ENCODE measurements at regions not wholly inside any gene's neighbourhood (a gene's known extent, or its start where the extent isn't known, plus 50 kb on each side); places are given as distances from the start of the nearest gene placed in this dataset.

- no peaks in the 10 kb centered on the region for H3K79me2 ChIP-seq (ENCODE audit: insufficient read depth, low read length)
- Mint-ChIP-seq H3K4me3 (ENCODE audit: unreplicated experiment) (no peak overlapping the region), H3K27ac (ENCODE audit: unreplicated experiment) (peak overlapping the region; percentile 85), H3K36me3 (ENCODE audit: low read depth, unreplicated experiment) (no peaks in the 10 kb centered on the region), H3K4me1 (ENCODE audit: low read depth, unreplicated experiment) (peaks cover 8% of the 10 kb centered on the region), H3K9me3 (ENCODE audit: unreplicated experiment) (no peaks in the 10 kb centered on the region), H3K27me3 (ENCODE audit: low read depth, unreplicated experiment) (no peaks in the 10 kb centered on the region)
- no peaks in the 10 kb centered on the region for H4K20me1 ChIP-seq (ENCODE audit: insufficient read depth, low read length)
- H3K9ac ChIP-seq (ENCODE audit: low read length) = peak overlapping the region; percentile 38
- no peak overlapping the region for H3K4me3 ChIP-seq (ENCODE audit: insufficient read depth, low read depth, low read length)
- no peaks in the 10 kb centered on the region for H3K27me3 ChIP-seq (ENCODE audit: insufficient read depth, low read length)
- no peaks in the 10 kb centered on the region for H3K36me3 ChIP-seq (ENCODE audit: insufficient read depth, low read length)
- no peaks in the 10 kb centered on the region for H3K9me3 ChIP-seq (ENCODE audit: insufficient read depth, low read depth, low read length)
- TF ChIP-seq EZH2 (IDR thresholded peaks at IDR 0.05; ENCODE audit: insufficient read depth, low read length) (no peak), CTCF (IDR thresholded peaks at IDR 0.05; ENCODE audit: insufficient read depth, low read depth, low read length) (no peak)
- H3K4me2 ChIP-seq (ENCODE audit: low read length) = peak overlapping the region; percentile 63
- FAIRE-seq = peak; percentile 100
- no peak overlapping the region for H2AFZ ChIP-seq (ENCODE audit: low read depth, low read length)
- peak overlapping the region; percentile 76 for H3K27ac ChIP-seq (ENCODE audit: low read depth, low read length)
- H3K4me1 ChIP-seq (ENCODE audit: insufficient read depth, low read length) = peaks cover 13% of the 10 kb centered on the region
- peak; percentile 100 for DNase-seq (ENCODE audit: low read depth)
Observed at GRCh38 chr10:4704034-4704545, 121.9 kb upstream of the AKR1E2 start.

GRCh38 chr10:4701016-4701415 lies 125.0 kb upstream of the AKR1E2 start:
- DNase-seq (ENCODE audit: low read depth) (no peak), FAIRE-seq (no peak)
- H2AFZ ChIP-seq (ENCODE audit: low read depth, low read length) = no peak overlapping the region
- H3K27ac ChIP-seq (ENCODE audit: low read depth, low read length) = no peak overlapping the region
- H3K79me2 ChIP-seq (ENCODE audit: insufficient read depth, low read length) = no peaks in the 10 kb centered on the region
- no peaks in the 10 kb centered on the region for H3K9me3 ChIP-seq (ENCODE audit: insufficient read depth, low read depth, low read length)
- TF ChIP-seq EZH2 (IDR thresholded peaks at IDR 0.05; ENCODE audit: insufficient read depth, low read length) (no peak), CTCF (IDR thresholded peaks at IDR 0.05; ENCODE audit: insufficient read depth, low read depth, low read length) (no peak)
- Mint-ChIP-seq H3K36me3 (ENCODE audit: low read depth, unreplicated experiment) (no peaks in the 10 kb centered on the region), H3K4me3 (ENCODE audit: unreplicated experiment) (no peak overlapping the region), H3K27me3 (ENCODE audit: low read depth, unreplicated experiment) (no peaks in the 10 kb centered on the region), H3K4me1 (ENCODE audit: low read depth, unreplicated experiment) (peaks cover 8% of the 10 kb centered on the region), H3K9me3 (ENCODE audit: unreplicated experiment) (no peaks in the 10 kb centered on the region), H3K27ac (ENCODE audit: unreplicated experiment) (peak overlapping the region; percentile 7)
- H4K20me1 ChIP-seq (ENCODE audit: insufficient read depth, low read length) = no peaks in the 10 kb centered on the region
- H3K4me2 ChIP-seq (ENCODE audit: low read length) = no peak overlapping the region
- H3K4me1 ChIP-seq (ENCODE audit: insufficient read depth, low read length) = peaks cover 13% of the 10 kb centered on the region
- H3K4me3 ChIP-seq (ENCODE audit: insufficient read depth, low read depth, low read length) = no peak overlapping the region
- H3K9ac ChIP-seq (ENCODE audit: low read length) = no peak overlapping the region
- no peaks in the 10 kb centered on the region for H3K36me3 ChIP-seq (ENCODE audit: insufficient read depth, low read length)
- H3K27me3 ChIP-seq (ENCODE audit: insufficient read depth, low read length) = no peaks in the 10 kb centered on the region

GRCh38 chr10:4699950-4700730 lies 125.9 kb upstream of the AKR1E2 start:
- no peak for DNase-seq (ENCODE audit: low read depth)
- no peaks in the 10 kb centered on the region for H3K9me3 Mint-ChIP-seq (ENCODE audit: unreplicated experiment)
- no peak overlapping the region for H3K27ac ChIP-seq (ENCODE audit: low read depth, low read length)
- H3K36me3 ChIP-seq (ENCODE audit: insufficient read depth, low read length) = no peaks in the 10 kb centered on the region
- H3K4me3 ChIP-seq (ENCODE audit: insufficient read depth, low read depth, low read length) = no peak overlapping the region
- H3K79me2 ChIP-seq (ENCODE audit: insufficient read depth, low read length) = no peaks in the 10 kb centered on the region
- no peak overlapping the region for H3K4me2 ChIP-seq (ENCODE audit: low read length)
- no peak overlapping the region for H2AFZ ChIP-seq (ENCODE audit: low read depth, low read length)
- no peak overlapping the region for H3K9ac ChIP-seq (ENCODE audit: low read length)
- H3K27me3 Mint-ChIP-seq (ENCODE audit: low read depth, unreplicated experiment) = no peaks in the 10 kb centered on the region
- H3K4me1 Mint-ChIP-seq (ENCODE audit: low read depth, unreplicated experiment) = peaks cover 8% of the 10 kb centered on the region
- H3K4me1 ChIP-seq (ENCODE audit: insufficient read depth, low read length) = peaks cover 13% of the 10 kb centered on the region
- no peak for FAIRE-seq
- H3K27me3 ChIP-seq (ENCODE audit: insufficient read depth, low read length) = no peaks in the 10 kb centered on the region
- peak overlapping the region; percentile 51 for H3K27ac Mint-ChIP-seq (ENCODE audit: unreplicated experiment)
- H3K36me3 Mint-ChIP-seq (ENCODE audit: low read depth, unreplicated experiment) = no peaks in the 10 kb centered on the region
- H3K4me3 Mint-ChIP-seq (ENCODE audit: unreplicated experiment) = no peak overlapping the region
- H4K20me1 ChIP-seq (ENCODE audit: insufficient read depth, low read length) = no peaks in the 10 kb centered on the region
- no peaks in the 10 kb centered on the region for H3K9me3 ChIP-seq (ENCODE audit: insufficient read depth, low read depth, low read length)
- TF ChIP-seq EZH2 (IDR thresholded peaks at IDR 0.05; ENCODE audit: insufficient read depth, low read length) = no peak
- no peak for TF ChIP-seq CTCF (IDR thresholded peaks at IDR 0.05; ENCODE audit: insufficient read depth, low read depth, low read length)
